Dedifferentiated amniotic fluid mesenchymal stem cell (primary cell): ENCODE measurements at regions not wholly inside any gene's neighbourhood (a gene's known extent, or its start where the extent isn't known, plus 50 kb on each side); places are given as distances from the start of the nearest gene placed in this dataset.

Experiments
- DNase-seq: peaks from one replicate; pipeline ENCODE4 v3.0.0-alpha.2; 2016; ENCODE audit errors: extremely low spot score

GRCh38 chr9:99282406-99282805 is 60.3 kb downstream of the SEC61B start:
- DNase-seq = no peak

GRCh38 chr9:99285965-99286364 is 63.9 kb downstream of the SEC61B start:
- DNase-seq = no peak

- DNase-seq = no peak
These were observed 64.5 kb downstream of the SEC61B start for GRCh38 chr9:99286536-99286935.

- no peak for DNase-seq
These were observed 65.6 kb downstream of the SEC61B start for GRCh38 chr9:99287641-99288040.

GRCh38 chr9:99288830-99289229 is 66.7 kb downstream of the SEC61B start:
- no peak for DNase-seq

- DNase-seq = no peak
These were observed 72.9 kb downstream of the SEC61B start for GRCh38 chr9:99294850-99295461.

- DNase-seq = no peak
These were observed 74.3 kb downstream of the SEC61B start for GRCh38 chr9:99296291-99296951.

- DNase-seq = no peak
These were observed 76.5 kb downstream of the SEC61B start for GRCh38 chr9:99298614-99299013.

GRCh38 chr9:99299211-99300102 is 77.4 kb downstream of the SEC61B start:
- peak; percentile 53 for DNase-seq

GRCh38 chr9:99300103-99300439 is 78.0 kb downstream of the SEC61B start:
- no peak for DNase-seq

GRCh38 chr9:99300603-99301002 is 78.5 kb downstream of the SEC61B start:
- no peak for DNase-seq

GRCh38 chr9:99303177-99303576 is 81.1 kb downstream of the SEC61B start:
- no peak for DNase-seq

GRCh38 chr9:99305124-99305523 is 83.0 kb downstream of the SEC61B start:
- no peak for DNase-seq

- DNase-seq = no peak
These were observed 84.0 kb downstream of the SEC61B start for GRCh38 chr9:99305820-99306811.

GRCh38 chr9:99307851-99308250 is 85.8 kb downstream of the SEC61B start:
- no peak for DNase-seq

- no peak for DNase-seq
These were observed 87.3 kb downstream of the SEC61B start for GRCh38 chr9:99309141-99309939.

- no peak for DNase-seq
These were observed 90.7 kb downstream of the SEC61B start for GRCh38 chr9:99312736-99313135.

GRCh38 chr9:99319048-99319447 is 97.0 kb downstream of the SEC61B start:
- no peak for DNase-seq

- no peak for DNase-seq
These were observed 100.2 kb downstream of the SEC61B start for GRCh38 chr9:99322299-99322698.

GRCh38 chr9:99326112-99326916 is 104.2 kb downstream of the SEC61B start:
- no peak for DNase-seq
